ENCODE measurements at regions not wholly inside any gene's neighbourhood (a gene's known extent, or its start where the extent isn't known, plus 50 kb on each side); places are given as distances from the start of the nearest gene placed in this dataset.
A peak's percentile ranks its signal among the peaks of the same experiment; 100 is the strongest.

GRCh38 chr16:9351841-9352434 lies 260.5 kb downstream of the HAPSTR1 start:
- DNase-seq (ENCODE audit: extremely low spot score) = peak; percentile 80
- TF ChIP-seq CTCF (IDR thresholded peaks at IDR 0.05) = no peak
- TF ChIP-seq POLR2AphosphoS5 (IDR thresholded peaks at IDR 0.05) = no peak
- no peak for TF ChIP-seq POLR2A (IDR thresholded peaks at IDR 0.05; ENCODE audit: low read depth)
- no peak for TF ChIP-seq EP300 (IDR thresholded peaks at IDR 0.05)
- Histone ChIP-seq H3K4me1 (no peaks in the 10 kb centered on the region), H3K27me3 (no peaks in the 10 kb centered on the region), H3K9me3 (peaks cover 0 to 9% (median 3%) of the 10 kb centered on the region in 4 donors), H3K4me3 (no peak overlapping the region), H3K36me3 (no peaks in the 10 kb centered on the region), H3K27ac (replicated peaks in 1 of 4) (no peak overlapping the region)
- WGBS = no CpG with 5 or more reads among the region's 1 CpG
- intact Hi-C loops (cut with DNase I) = no loop called here

GRCh38 chr16:9357829-9358228 lies 266.4 kb downstream of the HAPSTR1 start:
- TF ChIP-seq CTCF (IDR thresholded peaks at IDR 0.05) = no peak
- no peak for TF ChIP-seq POLR2A (IDR thresholded peaks at IDR 0.05; ENCODE audit: low read depth)
- TF ChIP-seq EP300 (IDR thresholded peaks at IDR 0.05) = no peak
- no peak for TF ChIP-seq POLR2AphosphoS5 (IDR thresholded peaks at IDR 0.05)
- Histone ChIP-seq H3K27me3 (no peaks in the 10 kb centered on the region), H3K4me3 (no peak overlapping the region), H3K4me1 (no peaks in the 10 kb centered on the region), H3K36me3 (no peaks in the 10 kb centered on the region), H3K9me3 (no peaks in the 10 kb centered on the region), H3K27ac (replicated peaks in 1 of 4) (no peak overlapping the region)
- intact Hi-C loops (cut with DNase I) = no loop called here
- DNase-seq (ENCODE audit: extremely low spot score) = peak; percentile 31
- WGBS = 88% methylated on average over 2 of the region's 2 CpGs

- Histone ChIP-seq H3K4me3 (no peak overlapping the region), H3K27ac (replicated peaks in 1 of 4) (no peak overlapping the region), H3K4me1 (peaks cover 7 to 11% (median 9%) of the 10 kb centered on the region in 4 donors), H3K36me3 (no peaks in the 10 kb centered on the region), H3K9me3 (no peaks in the 10 kb centered on the region), H3K27me3 (no peaks in the 10 kb centered on the region)
- peak; percentile 77 for DNase-seq (ENCODE audit: extremely low spot score)
- intact Hi-C loops (cut with DNase I) = no loop called here
- over 99% methylated on average over 7 of the region's 7 CpGs for WGBS
- no peak for TF ChIP-seq POLR2AphosphoS5 (IDR thresholded peaks at IDR 0.05)
- TF ChIP-seq CTCF (IDR thresholded peaks at IDR 0.05) = no peak
- TF ChIP-seq EP300 (IDR thresholded peaks at IDR 0.05) = no peak
- TF ChIP-seq POLR2A (IDR thresholded peaks at IDR 0.05; ENCODE audit: low read depth) = no peak
These were observed 268.6 kb downstream of the HAPSTR1 start for GRCh38 chr16:9360075-9360474.

- DNase-seq (ENCODE audit: extremely low spot score) = peak; percentile 74
- intact Hi-C loops (cut with DNase I) = no loop called here
- no peaks in the 10 kb centered on the region for H3K36me3 ChIP-seq
- no peaks in the 10 kb centered on the region for H3K9me3 ChIP-seq
- no peak overlapping the region for H3K4me3 ChIP-seq
- no peak overlapping the region for H3K27ac ChIP-seq (replicated peaks in 1 of 4)
- peaks cover 19 to 20% (median 19%) of the 10 kb centered on the region in 4 donors for H3K4me1 ChIP-seq
- 95% methylated on average over 8 of the region's 8 CpGs for WGBS
- H3K27me3 ChIP-seq = no peaks in the 10 kb centered on the region
- TF ChIP-seq EP300 (IDR thresholded peaks at IDR 0.05) (no peak), POLR2AphosphoS5 (IDR thresholded peaks at IDR 0.05) (no peak), POLR2A (IDR thresholded peaks at IDR 0.05; ENCODE audit: low read depth) (no peak), CTCF (IDR thresholded peaks at IDR 0.05) (no peak)
These were observed 270.6 kb downstream of the HAPSTR1 start for GRCh38 chr16:9362050-9362449.

GRCh38 chr16:9362604-9363003 lies 271.2 kb downstream of the HAPSTR1 start:
- H3K4me1 ChIP-seq = peaks cover 19 to 20% (median 19%) of the 10 kb centered on the region in 4 donors
- H3K4me3 ChIP-seq = no peak overlapping the region
- WGBS = 89% methylated on average over 3 of the region's 3 CpGs
- no peak overlapping the region for H3K27ac ChIP-seq (replicated peaks in 1 of 4)
- intact Hi-C loops (cut with DNase I) = no loop called here
- TF ChIP-seq CTCF (IDR thresholded peaks at IDR 0.05) (no peak), EP300 (IDR thresholded peaks at IDR 0.05) (no peak), POLR2AphosphoS5 (IDR thresholded peaks at IDR 0.05) (no peak), POLR2A (IDR thresholded peaks at IDR 0.05; ENCODE audit: low read depth) (no peak)
- no peaks in the 10 kb centered on the region for H3K36me3 ChIP-seq
- H3K9me3 ChIP-seq = no peaks in the 10 kb centered on the region
- DNase-seq (ENCODE audit: extremely low spot score) = peak; percentile 60
- no peaks in the 10 kb centered on the region for H3K27me3 ChIP-seq
